NCI-H1417 (cell line): ENCODE measurements at regions not wholly inside any gene's neighbourhood (a gene's known extent, or its start where the extent isn't known, plus 50 kb on each side); places are given as distances from the start of the nearest gene placed in this dataset.
A peak's percentile ranks its signal among the peaks of the same experiment; 100 is the strongest.
"Not testable (repeated sequence)": the region's sequence is repeated elsewhere in the genome, so short reads cannot be mapped to it uniquely, and the experiment has no call there.

ENCODE experiments used
- DNase-seq, 3 experiments: peaks; one replicate each; lab custom pipeline; 2025; lab: John Stamatoyannopoulos, UW

- no peak for DNase-seq
These were observed 746.6 kb downstream of the SLITRK5 start for GRCh38 chr13:88417801-88418200.

- DNase-seq = no peak
These were observed 753.3 kb downstream of the SLITRK5 start for GRCh38 chr13:88424463-88424862.

DNA sequence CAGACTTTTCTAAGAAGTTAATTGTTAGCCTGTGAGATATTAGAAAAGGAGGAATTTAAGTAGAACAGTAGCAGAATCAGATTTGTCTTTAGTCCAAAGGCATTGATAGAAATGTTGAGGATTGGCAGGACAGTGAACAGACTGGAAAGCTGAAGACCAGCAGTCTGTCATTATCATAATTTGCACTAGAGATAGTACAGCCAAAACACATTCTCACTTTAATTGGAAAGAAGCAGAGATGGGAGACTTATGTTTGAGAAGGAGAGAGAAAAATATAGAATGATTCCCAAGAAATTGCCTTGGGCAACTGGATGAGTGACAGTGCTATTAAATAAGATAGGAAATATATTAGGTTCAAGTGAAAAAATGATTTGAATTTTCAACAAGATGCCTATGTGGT is 755.5 kb downstream of the SLITRK5 start:
- no peak for DNase-seq

- no peak for DNase-seq
These were observed 758.7 kb downstream of the SLITRK5 start for GRCh38 chr13:88429862-88430261.

DNA sequence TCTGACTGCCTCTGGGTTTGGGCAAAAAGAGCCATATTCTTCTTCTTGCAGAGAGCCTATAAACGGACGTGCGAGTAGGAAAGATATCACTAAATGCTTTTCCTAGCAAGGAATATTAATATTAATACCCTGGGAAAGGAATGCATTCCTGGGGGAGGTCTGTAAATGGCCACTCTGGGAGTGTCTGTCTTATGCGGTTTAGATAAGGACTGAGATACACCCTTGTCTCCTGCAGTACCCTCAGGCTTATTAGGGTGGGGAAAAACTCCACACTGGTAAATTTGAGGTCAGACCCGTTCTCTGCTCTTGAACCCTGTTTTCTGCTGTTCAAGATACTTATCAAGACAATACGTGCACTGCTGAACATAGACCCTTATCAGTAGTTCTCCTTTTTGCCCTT is 763.8 kb downstream of the SLITRK5 start:
- no peak for DNase-seq

- no peak for DNase-seq
These were observed 765.8 kb downstream of the SLITRK5 start for GRCh38 chr13:88436974-88437373.

GRCh38 chr13:88450515-88450914 is 779.3 kb downstream of the SLITRK5 start:
- DNase-seq = no peak

DNA sequence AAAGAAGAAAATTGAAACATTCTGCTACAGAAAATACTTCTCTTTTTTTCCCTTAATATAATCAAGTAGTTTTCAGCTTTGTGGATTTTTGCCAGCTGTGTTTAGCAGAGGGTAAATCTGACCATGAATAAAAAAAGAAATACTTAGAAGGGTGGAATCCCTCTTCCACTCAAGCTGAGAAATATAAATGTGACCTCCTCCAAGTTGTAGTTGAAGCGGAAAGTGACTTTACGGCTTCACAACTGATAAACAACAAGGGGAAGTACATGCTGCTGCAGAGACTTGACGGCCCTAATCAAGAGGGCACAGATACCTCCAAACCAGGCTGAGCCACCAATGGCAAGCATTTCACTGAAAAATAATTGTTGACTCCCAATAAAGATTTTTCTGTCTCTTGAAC is 785.0 kb downstream of the SLITRK5 start:
- no peak for DNase-seq

GRCh38 chr13:88459331-88459730 is 788.2 kb downstream of the SLITRK5 start:
- DNase-seq = peak in 1 of 3 experiments; percentile 42

DNA sequence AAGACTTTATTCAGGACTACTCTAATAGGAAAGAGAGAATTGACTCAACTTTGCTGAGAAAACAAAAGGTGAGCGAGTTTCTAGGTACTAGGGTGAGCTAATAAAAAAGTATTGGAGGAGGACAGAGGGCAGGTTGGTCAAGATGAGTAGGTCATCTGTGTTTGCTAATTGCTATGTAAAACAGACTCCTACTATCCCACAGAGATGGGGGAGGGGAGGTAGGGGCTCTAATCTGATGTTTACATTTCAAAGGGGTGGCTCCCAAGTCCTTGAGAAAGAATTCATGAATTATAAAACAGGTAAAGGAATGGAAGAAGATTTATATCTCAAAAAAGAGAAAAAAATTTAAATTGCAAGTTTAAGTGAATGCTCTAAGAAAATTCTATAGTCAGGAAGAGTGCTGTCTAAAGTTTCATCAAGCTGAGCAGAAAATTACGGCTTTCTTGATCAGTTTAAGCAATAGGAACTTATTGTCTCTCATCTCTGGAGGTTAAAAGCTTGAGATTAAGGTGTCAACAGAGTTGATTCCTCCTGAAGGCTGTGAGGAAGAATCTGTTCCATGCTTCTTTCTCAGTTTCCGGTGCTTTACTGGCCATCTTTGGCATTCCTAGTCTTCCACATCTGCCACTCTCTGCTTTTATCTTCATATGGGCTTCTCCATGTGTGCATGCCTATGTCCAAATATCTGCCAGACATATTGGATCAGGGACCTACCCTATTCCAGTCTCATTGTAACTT is 790.3 kb downstream of the SLITRK5 start:
- no peak for DNase-seq

DNA sequence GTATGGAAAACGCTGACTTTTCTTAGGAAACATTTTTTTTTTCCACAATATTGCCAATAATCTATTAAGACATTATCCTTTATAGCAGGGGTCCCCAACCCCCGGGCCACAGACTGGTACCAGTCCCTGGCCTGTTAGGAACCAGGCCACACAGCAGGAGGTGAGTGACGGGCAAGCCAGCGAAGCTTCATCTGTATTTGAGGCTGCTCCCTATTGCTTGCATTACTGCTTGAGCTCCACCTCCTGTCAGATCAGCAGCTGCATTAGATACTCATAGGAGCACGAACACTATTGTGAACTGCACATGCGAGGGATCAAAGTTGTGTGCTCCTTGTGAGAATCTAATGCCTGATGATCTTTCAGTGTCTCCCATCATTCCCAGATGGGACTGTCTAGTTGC is 793.7 kb downstream of the SLITRK5 start:
- DNase-seq = no peak

GRCh38 chr13:88472316-88472715 is 801.1 kb downstream of the SLITRK5 start:
- no peak for DNase-seq

GRCh38 chr13:88483202-88483601 is 812.0 kb downstream of the SLITRK5 start:
- no peak for DNase-seq

DNA sequence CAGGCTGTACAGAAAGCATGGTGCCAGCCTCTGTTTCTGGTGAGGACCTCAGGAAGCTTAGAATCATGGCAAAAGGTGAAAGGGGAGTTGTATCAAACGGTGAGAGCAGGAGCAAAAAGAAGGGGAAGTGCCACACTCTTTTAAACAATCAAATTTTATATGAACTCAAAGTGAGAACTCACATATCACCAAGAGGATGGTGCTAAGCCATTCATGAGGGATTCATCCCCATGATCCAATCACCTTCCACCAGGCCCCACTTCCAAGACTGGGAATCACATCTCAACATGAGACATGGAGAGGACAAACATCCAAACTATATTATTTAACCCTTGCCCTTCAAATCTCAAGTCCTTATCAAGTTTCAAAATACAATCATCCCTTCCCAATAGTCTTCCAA is 836.7 kb downstream of the SLITRK5 start:
- no peak for DNase-seq

- DNase-seq = not testable (repeated sequence)
These were observed 841.8 kb downstream of the SLITRK5 start for GRCh38 chr13:88512993-88513392.

GRCh38 chr13:88526186-88526852 is 855.1 kb downstream of the SLITRK5 start:
- peak in 1 of 3 experiments; percentile 40 for DNase-seq

DNA sequence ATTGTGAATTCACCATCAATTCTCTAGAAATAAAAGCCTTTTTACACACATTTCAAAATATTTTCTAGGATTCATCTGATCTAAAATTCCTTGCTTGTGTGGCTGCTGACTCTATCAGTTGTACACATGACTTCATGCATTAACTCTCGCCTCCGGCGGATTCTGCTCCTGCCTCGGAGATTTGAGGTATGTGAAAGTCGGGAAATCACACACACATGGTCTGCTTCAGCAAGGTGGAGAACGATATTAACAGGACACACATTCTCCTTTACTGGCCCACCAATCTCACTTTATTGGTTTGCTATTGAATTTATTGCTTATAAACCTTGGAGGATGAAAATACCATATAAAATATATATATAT is 855.7 kb downstream of the SLITRK5 start:
- no peak for DNase-seq

GRCh38 chr13:88541994-88542393 is 870.8 kb downstream of the SLITRK5 start:
- no peak for DNase-seq

DNA sequence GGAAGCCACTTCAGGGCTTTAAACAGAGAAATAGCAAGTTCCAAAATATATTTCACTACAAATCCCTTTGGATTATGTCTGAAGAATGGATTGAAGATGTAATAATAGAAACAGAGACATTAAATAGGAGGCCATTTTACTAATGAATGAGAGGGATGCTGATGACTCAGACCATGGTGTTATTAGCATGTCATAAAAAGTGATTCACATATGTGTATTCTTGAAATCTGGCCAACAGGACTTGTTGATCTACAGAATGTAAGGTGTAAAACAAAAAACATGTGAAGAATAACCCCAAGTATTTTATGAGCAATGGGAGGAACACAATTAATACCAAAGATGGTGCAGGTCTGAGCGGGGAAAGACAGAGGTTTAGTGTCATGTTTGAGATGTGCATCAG is 873.7 kb downstream of the SLITRK5 start:
- DNase-seq = no peak

DNA sequence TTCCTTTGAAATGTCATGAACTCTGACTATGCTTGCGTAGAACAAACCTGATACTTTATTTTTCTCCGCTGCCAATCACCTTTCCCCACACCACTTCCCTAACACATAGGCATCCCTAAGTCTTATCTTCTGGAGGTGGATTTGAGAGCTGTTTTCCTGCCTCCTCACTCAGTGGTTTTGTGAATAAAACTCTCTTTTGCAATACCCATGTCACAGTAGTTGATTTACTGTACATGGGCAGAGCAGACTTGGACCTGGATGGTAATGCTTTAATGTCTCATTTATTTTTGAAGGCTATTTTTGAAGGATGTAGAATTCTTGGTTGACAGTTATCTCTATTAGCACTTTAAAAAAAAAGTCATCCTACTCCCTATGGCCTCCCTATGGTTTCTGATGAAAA is 881.8 kb downstream of the SLITRK5 start:
- DNase-seq = no peak

- DNase-seq = no peak
These were observed 894.4 kb downstream of the SLITRK5 start for GRCh38 chr13:88565566-88565965.

GRCh38 chr13:88585861-88586260 is 914.7 kb downstream of the SLITRK5 start:
- DNase-seq = no peak

DNA sequence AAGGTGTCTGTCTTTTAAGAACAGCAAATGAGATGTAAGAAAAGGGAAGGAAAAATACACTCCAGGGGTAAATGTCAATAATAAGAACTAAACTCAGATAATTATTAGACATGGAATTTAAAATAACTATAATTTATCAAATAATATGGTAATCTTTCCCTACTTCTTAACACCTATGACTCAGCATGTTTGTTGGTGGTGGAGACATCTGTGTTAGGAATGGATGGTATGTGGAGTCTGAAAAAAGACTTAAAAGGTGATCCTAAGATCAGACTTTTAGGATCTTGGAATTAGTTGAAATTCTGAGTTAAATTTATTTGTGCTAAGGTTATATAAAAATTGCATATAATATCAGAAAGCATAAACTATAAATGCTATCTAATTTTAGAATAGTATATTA is 915.1 kb downstream of the SLITRK5 start:
- no peak for DNase-seq

GRCh38 chr13:88590574-88590973 is 919.4 kb downstream of the SLITRK5 start:
- no peak for DNase-seq
